Eye (tissue), 1 donor: ENCODE measurements at regions not wholly inside any gene's neighbourhood (a gene's known extent, or its start where the extent isn't known, plus 50 kb on each side); places are given as distances from the start of the nearest gene placed in this dataset.

ENCODE experiments used
- DNase-seq: peaks from one replicate; pipeline ENCODE4 v3.0.0-alpha.2; 2015

DNA sequence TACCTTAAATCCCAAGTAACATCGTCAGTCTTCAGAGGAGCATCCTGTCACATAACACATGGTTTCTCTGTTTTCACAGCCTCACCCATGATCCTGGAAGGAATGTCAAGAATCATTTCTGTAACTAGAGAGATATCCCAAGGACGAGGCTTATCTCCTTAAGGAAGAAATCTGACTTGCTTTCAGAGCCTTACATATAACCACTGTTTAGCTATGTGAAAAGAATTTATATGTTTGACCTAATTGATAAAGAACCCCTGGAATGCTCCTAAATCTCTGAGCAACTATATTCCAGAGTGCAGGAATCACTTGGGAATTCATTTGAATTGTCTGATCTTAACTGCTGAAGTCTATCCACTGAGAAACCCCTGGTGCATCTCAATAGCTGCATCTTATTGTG is 243.1 kb downstream of the ALDH8A1 start:
- no peak for DNase-seq

- DNase-seq: no peak
Observed at GRCh38 chr6:134706153-134706552, 243.7 kb downstream of the ALDH8A1 start.

- no peak for DNase-seq
Observed at GRCh38 chr6:134703206-134703605, 246.7 kb downstream of the ALDH8A1 start.

GRCh38 chr6:134702279-134702678 is 247.6 kb downstream of the ALDH8A1 start:
- DNase-seq: no peak

GRCh38 chr6:134701301-134701700 is 248.6 kb downstream of the ALDH8A1 start:
- no peak for DNase-seq

DNA sequence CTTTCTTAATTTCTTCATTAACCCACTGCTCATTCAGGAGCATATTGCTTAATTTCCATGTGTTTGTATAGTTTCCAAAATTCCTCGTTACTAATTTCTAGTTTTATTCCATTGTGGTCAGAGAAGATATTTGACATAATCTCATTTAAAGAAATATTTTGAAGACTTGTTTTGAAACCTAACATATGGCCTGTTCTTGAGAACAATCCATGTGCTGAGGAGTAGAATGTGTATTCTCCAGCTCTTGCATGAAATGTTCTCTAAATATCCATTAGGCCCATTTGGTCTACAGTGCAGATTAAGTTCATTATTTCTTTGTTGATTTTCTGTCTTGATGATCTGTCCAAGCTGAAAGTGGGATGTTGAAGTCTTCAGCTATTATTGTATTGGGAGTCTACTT is 251.7 kb downstream of the ALDH8A1 start:
- DNase-seq: no peak

- no peak for DNase-seq
Observed at GRCh38 chr6:134692008-134692407, 257.9 kb downstream of the ALDH8A1 start.

DNA sequence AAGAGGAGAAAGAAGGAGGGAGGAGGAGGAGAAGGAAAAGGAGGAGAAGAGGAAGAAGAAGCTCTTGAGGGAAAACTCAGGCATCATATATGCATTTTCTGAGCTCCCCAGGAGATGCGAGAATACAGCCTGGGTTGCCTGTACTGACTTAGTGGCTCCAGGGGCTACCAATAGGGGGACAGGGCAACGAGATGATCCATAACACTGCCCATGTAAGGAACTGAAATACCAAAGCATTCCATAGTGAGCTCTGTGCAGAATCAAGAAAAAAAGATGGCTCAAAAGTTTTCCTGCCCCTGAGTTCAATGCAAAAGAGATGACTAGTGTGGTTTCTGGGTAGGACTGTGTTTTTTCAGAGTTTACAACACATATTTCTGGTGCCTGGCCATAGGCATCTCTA is 258.7 kb downstream of the ALDH8A1 start:
- no peak for DNase-seq

DNA sequence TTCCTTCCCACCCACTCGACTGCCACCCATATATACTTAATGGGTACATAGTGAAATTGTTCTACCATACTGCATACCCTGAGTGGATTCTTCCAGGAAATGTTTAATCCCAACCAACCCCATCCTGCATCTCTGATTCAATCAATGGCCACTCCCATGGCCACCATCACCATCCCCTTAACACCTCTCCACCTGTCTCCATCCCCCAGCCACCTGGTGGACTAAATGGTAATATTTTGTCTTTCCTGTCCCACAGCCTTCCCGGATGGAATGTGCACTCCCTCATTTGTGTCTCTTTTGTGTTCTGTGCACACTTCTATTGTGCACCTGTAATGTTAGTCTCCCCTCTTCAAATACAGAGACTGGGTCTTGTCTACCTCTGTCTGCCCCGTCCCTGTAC is 259.9 kb downstream of the ALDH8A1 start:
- DNase-seq: no peak

DNA sequence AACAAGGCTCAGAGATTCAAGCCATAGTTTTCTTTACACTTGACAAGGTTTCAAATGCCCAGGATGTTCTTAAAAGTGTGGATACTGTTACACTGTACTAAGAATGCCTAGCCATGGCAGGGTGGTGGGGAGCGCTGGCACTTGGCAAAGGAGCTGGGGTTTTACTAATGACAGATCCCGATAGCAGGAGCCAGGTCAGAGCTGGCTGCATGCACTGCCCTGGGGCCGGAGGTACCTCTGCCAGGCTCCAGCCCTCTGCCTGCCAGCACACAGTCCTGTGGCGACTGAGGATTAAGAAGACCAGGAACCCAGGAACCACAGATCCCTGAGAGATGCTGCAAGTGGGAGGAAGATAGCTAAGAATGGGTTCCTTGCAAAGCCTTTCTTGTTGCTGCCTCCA is 260.3 kb downstream of the ALDH8A1 start:
- DNase-seq: no peak

DNA sequence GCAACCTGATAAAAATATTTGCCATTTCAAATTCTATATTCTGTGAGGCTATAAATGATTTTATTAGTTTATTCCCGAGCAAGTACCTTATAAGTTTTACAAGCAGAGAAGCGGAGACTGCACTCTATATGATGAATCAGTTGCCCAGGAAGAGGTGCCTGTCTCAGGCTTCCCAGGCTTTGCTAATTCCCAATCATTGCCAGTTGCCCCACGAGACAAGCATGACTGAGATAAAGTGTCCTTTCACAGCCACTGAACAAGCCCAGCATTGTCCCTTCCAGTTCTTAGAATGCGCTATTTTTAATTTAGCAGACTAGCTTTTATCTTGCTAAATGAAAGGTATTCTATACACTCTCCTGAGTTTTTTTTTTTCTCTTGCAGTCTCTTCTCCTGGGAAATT is 260.7 kb downstream of the ALDH8A1 start:
- no peak for DNase-seq

GRCh38 chr6:134686071-134686470 is 263.8 kb downstream of the ALDH8A1 start:
- DNase-seq: no peak

DNA sequence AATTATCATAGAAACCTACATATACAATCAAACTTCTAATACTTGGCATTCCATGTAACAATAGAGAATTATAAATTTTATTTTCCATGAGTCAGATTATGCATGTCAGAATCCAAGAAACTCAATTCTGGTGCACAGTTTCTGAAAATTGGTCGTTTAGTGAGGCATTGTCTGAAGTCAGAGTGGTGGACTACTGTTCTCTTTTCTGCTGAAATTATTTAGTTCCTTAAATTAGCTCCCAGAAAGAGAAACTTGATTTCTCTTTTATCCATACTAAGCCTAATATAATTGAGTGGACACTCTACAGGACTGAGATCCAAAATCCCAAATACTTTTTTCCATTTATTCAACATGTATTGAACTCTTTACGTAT is 265.5 kb downstream of the ALDH8A1 start:
- no peak for DNase-seq

DNA sequence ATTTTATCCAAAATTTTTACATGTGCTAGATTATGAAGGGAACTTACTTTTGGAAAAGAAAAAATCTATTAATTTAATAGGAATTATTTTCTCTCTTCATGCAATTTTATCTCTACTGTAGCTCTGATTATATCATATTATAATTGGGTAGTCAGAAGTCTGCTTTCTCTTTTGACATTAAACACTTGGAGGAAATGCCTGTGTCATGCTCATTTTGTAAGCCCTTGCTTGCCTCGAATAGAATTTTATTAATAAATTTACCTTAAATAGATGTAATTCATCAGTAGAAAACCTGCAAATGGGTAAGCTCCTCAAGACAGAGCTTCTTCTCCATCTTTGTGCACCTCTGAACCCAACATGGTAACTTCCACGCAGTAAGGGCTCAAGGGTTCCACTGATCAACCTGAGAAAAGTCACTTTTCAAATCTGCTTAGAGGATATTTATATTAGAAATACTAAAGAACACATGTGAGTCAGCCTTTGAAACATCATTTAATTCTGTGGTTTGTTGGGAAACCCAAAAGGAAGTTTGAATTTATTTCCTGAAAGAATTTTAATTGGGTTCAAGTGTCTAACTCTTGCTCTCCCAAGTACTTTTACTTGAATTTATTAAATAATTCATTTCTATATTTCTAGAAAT is 266.0 kb downstream of the ALDH8A1 start:
- DNase-seq: no peak

DNA sequence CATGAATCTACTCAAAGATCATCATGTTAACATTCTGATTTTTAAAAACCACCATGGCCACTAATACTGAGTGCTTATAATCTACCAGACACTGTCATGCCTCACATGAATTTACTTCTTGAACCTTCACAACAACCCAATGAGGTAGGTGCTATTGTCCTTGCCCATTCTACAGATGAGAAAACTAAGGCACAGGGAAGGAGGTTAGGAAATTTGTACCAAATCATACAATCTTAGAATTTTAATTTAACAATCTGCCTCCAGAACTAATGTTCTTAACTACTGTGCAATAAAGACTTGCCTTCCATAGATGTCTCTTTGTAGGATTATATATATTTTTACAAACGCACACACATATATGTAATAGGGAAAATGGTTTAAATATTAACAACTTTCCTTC is 269.5 kb downstream of the ALDH8A1 start:
- DNase-seq: no peak

DNA sequence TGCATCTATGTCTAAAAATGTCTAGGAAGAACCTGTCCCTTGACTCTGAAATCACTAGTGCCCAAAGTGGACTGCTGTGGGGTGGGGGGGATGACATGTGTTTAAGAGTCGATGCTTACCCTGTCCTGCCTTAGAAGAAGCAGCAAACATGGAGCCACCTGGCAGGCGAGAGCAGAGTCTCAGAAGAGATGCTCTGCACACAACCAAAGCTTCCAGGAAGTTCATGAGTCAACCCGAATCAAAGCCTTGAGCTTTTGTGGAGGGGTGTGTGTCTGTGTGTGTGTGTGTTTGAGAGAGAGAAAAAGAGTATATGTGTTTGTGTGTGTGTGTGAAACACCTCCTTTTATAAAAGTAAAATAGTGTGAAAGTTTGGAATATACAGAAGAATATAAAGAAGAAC is 269.9 kb downstream of the ALDH8A1 start:
- DNase-seq: no peak

DNA sequence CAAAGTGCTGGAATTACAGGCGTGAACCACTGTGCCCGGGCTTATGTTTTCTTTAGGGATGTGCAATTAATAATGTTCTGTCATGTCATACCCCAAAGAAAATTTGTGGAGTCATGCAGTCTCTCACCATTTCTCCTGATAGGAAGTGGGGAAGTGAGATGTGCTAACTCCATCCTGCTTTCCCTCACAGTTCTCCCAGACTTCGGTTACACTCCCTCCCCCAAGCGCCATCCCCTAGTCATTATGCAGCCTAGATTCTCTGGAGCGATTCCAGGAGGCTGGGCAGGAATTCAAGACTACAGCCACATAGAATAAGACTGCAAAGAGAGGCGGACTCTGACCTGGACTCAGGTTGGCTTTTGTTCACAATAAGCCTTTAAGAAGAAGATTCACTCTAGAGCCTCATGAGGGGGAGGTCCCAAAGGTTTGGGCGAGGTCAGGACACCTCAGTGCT is 271.4 kb downstream of the ALDH8A1 start:
- peak; percentile 35 for DNase-seq

- DNase-seq: peak; percentile 22
Observed at GRCh38 chr6:134676307-134677281, 273.3 kb downstream of the ALDH8A1 start.

DNA sequence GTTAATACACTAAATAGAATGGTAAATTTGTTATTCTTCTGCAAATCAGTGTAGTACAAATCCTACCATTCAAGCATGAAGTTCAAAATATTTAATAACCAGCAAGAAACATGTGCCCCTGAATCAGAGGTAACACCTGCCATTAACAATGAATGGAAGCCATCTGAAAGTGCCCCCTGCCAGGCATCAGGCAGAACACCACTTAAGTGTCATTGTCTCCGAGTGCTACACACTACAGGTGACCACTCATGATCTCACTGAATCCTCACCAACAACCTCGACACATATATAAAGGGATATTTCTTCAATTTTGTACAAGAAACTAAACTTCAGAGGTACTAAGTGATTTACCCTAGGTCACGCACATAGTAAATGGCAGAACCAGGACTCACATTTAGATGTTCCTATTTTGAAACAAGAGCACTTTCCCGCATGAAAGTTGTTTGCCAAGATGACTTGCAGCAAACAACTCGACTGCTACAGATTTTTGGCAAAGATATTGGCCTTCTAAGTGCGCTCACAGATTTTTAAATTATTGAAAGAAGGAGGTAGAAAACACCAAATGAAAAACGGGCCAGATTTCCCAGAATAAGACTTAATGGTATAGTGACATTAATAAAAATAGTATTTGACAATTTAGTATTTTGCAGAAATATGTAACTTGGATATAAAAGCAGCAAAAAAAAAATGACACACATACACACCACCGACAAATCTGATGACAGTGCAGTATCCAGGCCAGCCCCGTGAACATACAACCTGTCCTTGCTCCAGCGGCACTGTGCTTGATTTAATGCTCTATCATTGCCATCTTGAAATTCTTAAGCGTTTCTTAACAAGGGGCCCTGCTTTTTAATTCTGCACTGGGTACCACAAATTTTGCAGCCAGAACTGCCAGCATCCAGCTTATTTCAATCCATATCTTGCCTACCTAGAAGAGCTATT is 274.5 kb downstream of the ALDH8A1 start:
- DNase-seq: no peak

- no peak for DNase-seq
Observed at GRCh38 chr6:134674562-134674961, 275.3 kb downstream of the ALDH8A1 start.

GRCh38 chr6:134669485-134669884 is 280.4 kb downstream of the ALDH8A1 start:
- DNase-seq: no peak

DNA sequence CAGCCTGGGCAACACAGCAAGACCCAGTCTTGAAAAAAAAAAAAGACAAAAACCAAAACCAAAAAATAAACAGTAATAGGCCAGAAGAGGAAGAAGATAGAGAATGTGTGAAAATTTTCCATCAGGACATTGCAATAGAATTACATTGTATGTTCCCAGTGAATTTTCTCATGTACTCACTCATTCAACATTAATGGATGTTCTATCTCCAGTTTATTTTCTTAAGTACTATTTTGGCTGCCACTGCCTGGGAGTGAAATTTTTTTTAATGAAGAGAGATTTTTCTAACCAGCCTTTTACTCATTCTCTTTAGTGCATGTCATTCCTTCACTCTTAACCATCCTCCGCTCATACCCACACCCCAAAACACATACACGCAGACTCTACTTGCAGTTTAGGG is 282.8 kb downstream of the ALDH8A1 start:
- no peak for DNase-seq

GRCh38 chr6:134666125-134666524 is 283.8 kb downstream of the ALDH8A1 start:
- no peak for DNase-seq
